Thyroid gland (tissue), 4 donors: ENCODE measurements at regions not wholly inside any gene's neighbourhood (a gene's known extent, or its start where the extent isn't known, plus 50 kb on each side); places are given as distances from the start of the nearest gene placed in this dataset.

ENCODE experiments used
- CTCF ChIP-seq, 6 experiments: fragments of 200-600 bp in 3 of 6; fragments of 450-650 bp in 3 of 6; sonication (generic) in 3 of 6; IDR thresholded peaks; one replicate each; pipeline ENCODE4 v1.5.1; 2016 to 2019; ENCODE audit warnings: antibody characterized with exemption in 6 of 6, mild to moderate bottlenecking in 2 of 6, inconsistent platforms in 1 of 6, moderate library complexity in 1 of 6
- POLR2A ChIP-seq, 2 donors: fragments of 450-650 bp; IDR thresholded peaks; one replicate each; pipeline ENCODE4 v1.6.1; 2017; ENCODE audit warnings: antibody characterized with exemption in 2 of 2, mild to moderate bottlenecking in 2 of 2, moderate library complexity in 1 of 2

- no peak for TF ChIP-seq POLR2A (IDR thresholded peaks at IDR 0.05)
- no peak for TF ChIP-seq CTCF (IDR thresholded peaks at IDR 0.05)
Measured at GRCh38 chr11:116537709-116538108, 235.1 kb downstream of the BUD13 start.
